H9 (cell line): ENCODE measurements at regions not wholly inside any gene's neighbourhood (a gene's known extent, or its start where the extent isn't known, plus 50 kb on each side); places are given as distances from the start of the nearest gene placed in this dataset.

Source experiments
- DNase-seq: peaks from one replicate; pipeline ENCODE4 v3.0.0-alpha.2; 2017
- H2AFZ ChIP-seq: one replicate; pipeline ENCODE4 v1.6.1; 2013; ENCODE audit warnings: mild to moderate bottlenecking, low read length, control low read depth, moderate library complexity
- H2AK5ac ChIP-seq: 2 replicates; pipeline ENCODE4 v1.6.1; 2013; ENCODE audit warnings: low read length, control low read depth, mixed read lengths; ENCODE audit not compliant: insufficient read length
- H2BK120ac ChIP-seq: one replicate; pipeline ENCODE4 v1.6.1; 2013; ENCODE audit warnings: low read depth, mild to moderate bottlenecking, low read length, control low read depth, inconsistent platforms; ENCODE audit not compliant: poor library complexity, severe bottlenecking
- H2BK12ac ChIP-seq: 2 replicates; pipeline ENCODE4 v1.6.1; 2013; ENCODE audit warnings: low read length, control low read depth, mixed read lengths, low read depth; ENCODE audit not compliant: insufficient read length
- H2BK15ac ChIP-seq: 2 replicates; pipeline ENCODE4 v1.6.1; 2013; ENCODE audit warnings: low read depth, low read length, control low read depth
- H2BK20ac ChIP-seq: one replicate; pipeline ENCODE4 v1.6.1; 2013; ENCODE audit warnings: low read depth, mild to moderate bottlenecking, low read length, control low read depth, inconsistent platforms; ENCODE audit not compliant: poor library complexity, severe bottlenecking
- H2BK5ac ChIP-seq: 2 replicates; pipeline ENCODE4 v1.6.1; 2013; ENCODE audit warnings: low read length, control low read depth, mixed read lengths; ENCODE audit not compliant: insufficient read length
- H3K14ac ChIP-seq: 2 replicates; pipeline ENCODE4 v1.6.1; 2013; ENCODE audit warnings: low read length, control low read depth; ENCODE audit not compliant: insufficient read depth
- H3K18ac ChIP-seq: 2 replicates; pipeline ENCODE4 v1.6.1; 2013; ENCODE audit warnings: low read depth, mild to moderate bottlenecking, mixed read lengths, low read length, control low read depth; ENCODE audit not compliant: insufficient read length
- H3K23ac ChIP-seq: 2 replicates; pipeline ENCODE4 v1.6.1; 2013; ENCODE audit warnings: low read length, control low read depth, mixed read lengths, low read depth; ENCODE audit not compliant: insufficient read length
- H3K23me2 ChIP-seq: 2 replicates; pipeline ENCODE4 v1.6.1; 2013; ENCODE audit warnings: low read depth, mild to moderate bottlenecking, mixed read lengths, low read length, control low read depth; ENCODE audit not compliant: insufficient read length, poor library complexity, severe bottlenecking
- H3K27ac ChIP-seq: 2 replicates; pipeline ENCODE4 v1.5.1; 2013; ENCODE audit warnings: low read length, control low read depth, mixed read lengths, low read depth; ENCODE audit not compliant: insufficient read length
- H3K27me3 ChIP-seq: 2 replicates; pipeline ENCODE4 v1.6.1; 2013; ENCODE audit warnings: low read length, control low read depth, inconsistent platforms; ENCODE audit not compliant: insufficient read depth
- H3K4ac ChIP-seq: 2 replicates; pipeline ENCODE4 v1.6.1; 2013; ENCODE audit warnings: low read depth, mild to moderate bottlenecking, control low read depth, inconsistent platforms, low read length, moderate library complexity
- H3K4me1 ChIP-seq: 2 replicates; pipeline ENCODE4 v1.6.1; 2013; ENCODE audit warnings: low read length, control low read depth, inconsistent platforms; ENCODE audit not compliant: insufficient read depth
- H3K4me2 ChIP-seq: 2 replicates; pipeline ENCODE4 v1.6.1; 2013; ENCODE audit warnings: low read length, control low read depth, mixed read lengths; ENCODE audit not compliant: insufficient read length, insufficient read depth
- H3K56ac ChIP-seq: 2 replicates; pipeline ENCODE4 v1.6.1; 2013; ENCODE audit warnings: low read depth, mild to moderate bottlenecking, mixed read lengths, low read length, control low read depth; ENCODE audit not compliant: insufficient read length
- H3K79me1 ChIP-seq: 2 replicates; pipeline ENCODE4 v1.6.1; 2013; ENCODE audit warnings: low read depth, mild to moderate bottlenecking, moderate library complexity, low read length, control low read depth, inconsistent platforms; ENCODE audit not compliant: insufficient read depth, poor library complexity, severe bottlenecking
- H3K79me2 ChIP-seq: 2 replicates; pipeline ENCODE4 v1.6.1; 2013; ENCODE audit warnings: low read length, control low read depth, inconsistent platforms; ENCODE audit not compliant: insufficient read depth
- H3K9ac ChIP-seq: 2 replicates; pipeline ENCODE4 v1.6.1; 2013; ENCODE audit warnings: low read length, control low read depth, mixed read lengths; ENCODE audit not compliant: insufficient read length; ENCODE audit errors: extremely low read depth
- H3K9me3 ChIP-seq: one replicate; pipeline ENCODE4 v1.6.1; 2013; ENCODE audit warnings: low read depth, low read length, inconsistent platforms; ENCODE audit not compliant: control insufficient read depth
- H3T11ph ChIP-seq: one replicate; pipeline ENCODE4 v1.6.1; 2013; ENCODE audit warnings: mild to moderate bottlenecking, low read length, control low read depth, inconsistent platforms
- H4K20me1 ChIP-seq: one replicate; pipeline ENCODE4 v1.6.1; 2013; ENCODE audit not compliant: control insufficient read depth, insufficient read length, insufficient read depth
- H4K5ac ChIP-seq: 2 replicates; pipeline ENCODE4 v1.6.1; 2013; ENCODE audit warnings: low read depth, mild to moderate bottlenecking, mixed read lengths, low read length, control low read depth; ENCODE audit not compliant: insufficient read length
- H4K8ac ChIP-seq: replicated peaks from 2 replicates; pipeline ENCODE4 v1.6.1; 2013; ENCODE audit warnings: low read length, control low read depth, mixed read lengths, low read depth; ENCODE audit not compliant: insufficient read length
- H4K91ac ChIP-seq: 2 replicates; pipeline ENCODE4 v1.6.1; 2013; ENCODE audit warnings: low read depth, mild to moderate bottlenecking, moderate library complexity, mixed read lengths, low read length, control low read depth; ENCODE audit not compliant: insufficient read length
- H3K27ac Mint-ChIP-seq, 3 experiments: 2 replicates in 2 of 3; 3 replicates in 1 of 3; pipeline ENCODE4 v1.8.0; 2020 to 2021; ENCODE audit warnings: mixed read lengths in 3 of 3, mild to moderate bottlenecking in 1 of 3, moderate library complexity in 1 of 3
- H3K27me3 Mint-ChIP-seq: 2 replicates; pipeline ENCODE4 v1.8.0; 2021; ENCODE audit warnings: low read depth, mild to moderate bottlenecking, moderate library complexity, mixed read lengths
- H3K36me3 Mint-ChIP-seq, 3 experiments: 2 replicates in 2 of 3; 3 replicates in 1 of 3; pipeline ENCODE4 v1.8.0; 2020 to 2021; ENCODE audit warnings: low read depth in 3 of 3, mixed read lengths in 3 of 3; ENCODE audit not compliant: insufficient read depth in 1 of 3
- H3K4me1 Mint-ChIP-seq, 2 experiments: 2 replicates each; pipeline ENCODE4 v1.8.0; 2020; ENCODE audit warnings: mixed read lengths in 2 of 2
- H3K4me3 Mint-ChIP-seq, 2 experiments: 2 replicates in 1 of 2; 3 replicates in 1 of 2; pipeline ENCODE4 v1.8.0; 2020 to 2021; ENCODE audit warnings: mild to moderate bottlenecking in 2 of 2, mixed read lengths in 2 of 2, moderate library complexity in 1 of 2
- H3K9me3 Mint-ChIP-seq, 2 experiments: 2 replicates in 1 of 2; 3 replicates in 1 of 2; pipeline ENCODE4 v1.8.0; 2020; ENCODE audit warnings: mild to moderate bottlenecking in 2 of 2, mixed read lengths in 2 of 2, moderate library complexity in 1 of 2
- WGBS: extraction: QIAGEN DNeasy Blood & Tissue Kit; methylation state at CpG from one replicate; pipeline ENCODE4 v1.1.7; 2013; ENCODE audit warnings: missing lambda C conversion rate, low lambda C conversion rate, mixed read lengths; ENCODE audit not compliant: insufficient read length; ENCODE audit errors: extremely low coverage; 5-methylcytosine and 5-hydroxymethylcytosine counted together
- TF ChIP-seq, protein P1 (sequence below): fragments of 200-600 bp; sonication (generic); conservative IDR thresholded peaks from 3 replicates; pipeline ENCODE4 v1.8.0; 2021; ENCODE audit warnings: antibody characterized with exemption, mild to moderate bottlenecking

DNA sequence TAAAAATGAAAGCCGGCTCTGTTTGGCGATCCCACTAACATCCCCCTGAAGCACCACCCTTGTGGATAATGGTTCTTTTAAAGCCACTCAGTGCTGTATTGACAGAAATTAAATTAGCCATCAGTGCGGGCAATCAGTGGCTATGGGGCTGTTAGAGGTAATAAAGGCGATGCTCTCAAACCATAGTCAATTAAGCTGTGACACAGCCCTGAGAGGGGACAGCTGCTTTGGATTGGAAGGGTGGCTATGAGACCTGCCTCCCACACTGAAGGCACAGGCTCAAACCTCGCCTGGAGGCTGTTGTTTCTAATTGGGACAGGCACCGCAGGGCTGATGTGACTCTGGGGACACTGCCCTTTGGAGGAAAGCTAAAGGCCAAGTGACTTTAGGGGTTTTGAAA is 562.2 kb downstream of the VRK1 start:
- Histone ChIP-seq H3K4ac (no peak overlapping the region), H2BK20ac (no peak overlapping the region), H3K9me3 (no peaks in the 10 kb centered on the region), H2BK120ac (no peak overlapping the region), H3K9ac (no peak overlapping the region), H2AK5ac (no peak overlapping the region), H3K18ac (no peak overlapping the region), H3K79me1 (no peaks in the 10 kb centered on the region), H3K27ac (no peak overlapping the region), H3T11ph (no peak overlapping the region), H2BK5ac (no peak overlapping the region), H3K14ac (no peak overlapping the region), H4K20me1 (no peaks in the 10 kb centered on the region), H4K5ac (no peak overlapping the region), H3K4me2 (no peak overlapping the region), H2AFZ (no peak overlapping the region), H3K79me2 (no peaks in the 10 kb centered on the region), H3K4me1 (no peaks in the 10 kb centered on the region), H3K23ac (no peak overlapping the region), H4K91ac (no peak overlapping the region), H4K8ac (no peak overlapping the region), H2BK12ac (no peak overlapping the region), H3K23me2 (no peaks in the 10 kb centered on the region), H2BK15ac (no peak overlapping the region; the same call in 1 of the 2 replicates), H3K27me3 (no peaks in the 10 kb centered on the region), H3K56ac (no peak overlapping the region)
- H3K36me3 Mint-ChIP-seq: no peaks in the 10 kb centered on the region
- H3K4me1 Mint-ChIP-seq: no peaks in the 10 kb centered on the region
- H3K27ac Mint-ChIP-seq: no peak overlapping the region
- H3K9me3 Mint-ChIP-seq: no peaks in the 10 kb centered on the region; a peak in 1 of 5 replicates
- WGBS: no CpG with 5 or more reads among the region's 6 CpGs
- no peak overlapping the region for H3K4me3 Mint-ChIP-seq
- TF ChIP-seq, protein P1, sequence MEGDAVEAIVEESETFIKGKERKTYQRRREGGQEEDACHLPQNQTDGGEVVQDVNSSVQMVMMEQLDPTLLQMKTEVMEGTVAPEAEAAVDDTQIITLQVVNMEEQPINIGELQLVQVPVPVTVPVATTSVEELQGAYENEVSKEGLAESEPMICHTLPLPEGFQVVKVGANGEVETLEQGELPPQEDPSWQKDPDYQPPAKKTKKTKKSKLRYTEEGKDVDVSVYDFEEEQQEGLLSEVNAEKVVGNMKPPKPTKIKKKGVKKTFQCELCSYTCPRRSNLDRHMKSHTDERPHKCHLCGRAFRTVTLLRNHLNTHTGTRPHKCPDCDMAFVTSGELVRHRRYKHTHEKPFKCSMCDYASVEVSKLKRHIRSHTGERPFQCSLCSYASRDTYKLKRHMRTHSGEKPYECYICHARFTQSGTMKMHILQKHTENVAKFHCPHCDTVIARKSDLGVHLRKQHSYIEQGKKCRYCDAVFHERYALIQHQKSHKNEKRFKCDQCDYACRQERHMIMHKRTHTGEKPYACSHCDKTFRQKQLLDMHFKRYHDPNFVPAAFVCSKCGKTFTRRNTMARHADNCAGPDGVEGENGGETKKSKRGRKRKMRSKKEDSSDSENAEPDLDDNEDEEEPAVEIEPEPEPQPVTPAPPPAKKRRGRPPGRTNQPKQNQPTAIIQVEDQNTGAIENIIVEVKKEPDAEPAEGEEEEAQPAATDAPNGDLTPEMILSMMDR: no peak
- no peak for DNase-seq
- H3K27me3 Mint-ChIP-seq: peaks cover 4% of the 10 kb centered on the region
